Activated naive CD8-positive, alpha-beta T cell (primary cell): ENCODE measurements at regions not wholly inside any gene's neighbourhood (a gene's known extent, or its start where the extent isn't known, plus 50 kb on each side); places are given as distances from the start of the nearest gene placed in this dataset.
"Not testable (repeated sequence)": the region's sequence is repeated elsewhere in the genome, so short reads cannot be mapped to it uniquely, and the experiment has no call there.

Source experiments
- H3K27ac Mint-ChIP-seq: one replicate; pipeline ENCODE4 v1.8.0; 2021; ENCODE audit warnings: mixed read lengths
- H3K27me3 Mint-ChIP-seq: one replicate; pipeline ENCODE4 v1.8.0; 2021; ENCODE audit warnings: mixed read lengths
- H3K36me3 Mint-ChIP-seq: one replicate; pipeline ENCODE4 v1.8.0; 2021; ENCODE audit warnings: mixed read lengths
- H3K4me1 Mint-ChIP-seq: one replicate; pipeline ENCODE4 v1.8.0; 2021; ENCODE audit warnings: low read depth, mixed read lengths
- H3K4me3 Mint-ChIP-seq: one replicate; pipeline ENCODE4 v1.8.0; 2021; ENCODE audit warnings: mild to moderate bottlenecking, mixed read lengths
- H3K9me3 Mint-ChIP-seq: one replicate; pipeline ENCODE4 v1.8.0; 2021; ENCODE audit warnings: low read depth, mixed read lengths

- Mint-ChIP-seq H3K4me1 (peaks cover 14% of the 10 kb centered on the region), H3K4me3 (no peak overlapping the region), H3K27me3 (no peaks in the 10 kb centered on the region), H3K27ac (no peak overlapping the region), H3K9me3 (no peaks in the 10 kb centered on the region), H3K36me3 (no peaks in the 10 kb centered on the region)
These were observed 678.1 kb upstream of the DPPA4 start for GRCh38 chr3:110015231-110015963.

DNA sequence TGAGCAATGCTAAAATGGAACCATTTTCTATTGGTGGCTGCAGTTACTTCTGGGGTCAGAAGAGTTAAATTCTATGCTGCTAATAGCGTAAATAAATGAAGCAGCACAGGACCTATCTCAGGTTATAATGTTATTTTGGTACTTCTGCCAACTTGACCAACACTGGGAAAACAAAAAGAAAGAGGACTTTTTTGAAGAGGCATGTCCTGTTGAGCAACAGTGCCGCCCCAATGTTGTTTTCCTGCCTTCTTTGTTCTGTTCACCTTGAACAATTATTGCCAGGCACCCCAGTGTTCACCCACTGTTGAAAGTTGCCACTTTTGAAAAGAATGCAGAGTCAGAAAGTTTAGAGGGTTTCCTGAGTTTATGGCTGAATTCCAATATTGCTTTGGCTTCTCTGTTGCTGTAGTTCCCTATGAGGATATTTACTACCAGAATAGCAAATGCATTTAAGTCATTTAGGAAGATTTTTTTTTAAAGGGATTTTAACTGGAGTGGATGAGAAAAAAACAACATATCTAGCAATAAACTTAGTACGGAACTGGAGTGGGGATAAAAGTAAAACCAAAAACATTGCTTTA, 679.0 kb upstream of the DPPA4 start:
- peaks cover 14% of the 10 kb centered on the region for H3K4me1 Mint-ChIP-seq

DNA sequence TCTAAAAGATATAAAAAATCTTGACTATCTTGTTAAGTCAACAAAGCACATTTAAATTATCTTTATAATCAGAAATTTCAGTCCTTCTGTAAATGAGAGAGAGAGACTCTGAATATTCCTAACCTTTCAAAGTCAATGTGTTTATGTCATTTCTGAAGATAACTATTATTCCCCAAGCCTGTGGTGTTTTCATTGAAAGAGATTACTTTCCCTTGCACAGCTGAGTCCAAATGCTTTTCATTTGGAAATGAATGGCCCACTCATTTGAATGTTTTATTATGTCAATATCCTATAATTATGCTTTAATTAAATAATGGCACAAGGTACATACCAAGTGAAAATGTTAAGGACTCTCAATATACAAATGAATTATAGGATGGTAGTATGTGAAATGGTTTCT, 680.0 kb upstream of the DPPA4 start:
- Mint-ChIP-seq H3K4me1 (peaks cover 14% of the 10 kb centered on the region), H3K4me3 (no peak overlapping the region), H3K9me3 (no peaks in the 10 kb centered on the region), H3K27me3 (no peaks in the 10 kb centered on the region), H3K27ac (no peak overlapping the region), H3K36me3 (no peaks in the 10 kb centered on the region)

More for the DNA sequence above, 679.0 kb upstream of the DPPA4 start:
- Mint-ChIP-seq H3K4me3 (no peak overlapping the region), H3K27ac (peak overlapping the region; percentile 13), H3K36me3 (no peaks in the 10 kb centered on the region), H3K9me3 (no peaks in the 10 kb centered on the region), H3K27me3 (no peaks in the 10 kb centered on the region)

DNA sequence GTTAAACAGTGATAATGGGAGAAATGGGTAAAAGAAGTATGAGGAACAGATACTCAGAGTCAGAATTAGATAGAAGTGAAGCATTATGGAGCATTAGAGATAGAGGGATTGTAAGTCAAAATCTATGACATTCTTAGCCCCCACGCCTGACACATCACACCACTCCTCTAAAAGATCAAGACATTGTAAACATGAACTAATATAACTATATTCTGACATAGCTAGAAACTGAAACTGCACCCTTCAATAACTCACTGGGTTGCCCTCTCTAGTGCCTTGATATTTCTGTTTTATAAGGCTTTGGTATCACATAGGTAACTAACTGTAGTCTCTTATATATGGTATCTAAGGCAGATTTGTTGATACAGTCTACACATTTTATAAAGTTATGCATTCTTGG, 684.3 kb upstream of the DPPA4 start:
- Mint-ChIP-seq H3K4me3 (no peak overlapping the region), H3K36me3 (peaks cover 4% of the 10 kb centered on the region), H3K27me3 (no peaks in the 10 kb centered on the region), H3K4me1 (no peaks in the 10 kb centered on the region), H3K9me3 (peaks cover 3% of the 10 kb centered on the region), H3K27ac (no peak overlapping the region)

DNA sequence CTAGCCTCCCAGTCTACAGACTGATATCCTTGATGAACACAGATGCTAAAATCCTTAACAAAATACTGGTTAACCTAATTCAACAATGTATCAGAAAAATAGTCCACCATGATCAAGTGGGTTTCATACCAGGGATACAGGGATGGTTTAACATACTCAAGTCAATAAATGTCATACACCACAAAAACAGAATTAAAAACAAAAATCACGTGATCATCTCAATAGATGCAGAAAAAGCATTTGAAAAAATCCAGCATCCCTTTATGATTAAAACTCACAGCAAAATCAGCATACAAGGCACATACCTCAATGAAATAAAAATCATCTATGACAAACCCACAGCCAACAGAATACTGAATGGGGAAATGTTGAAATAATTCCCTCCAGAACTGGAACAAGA, 685.7 kb upstream of the DPPA4 start:
- not testable (repeated sequence) for H3K27ac Mint-ChIP-seq, H3K4me3 Mint-ChIP-seq, H3K27me3 Mint-ChIP-seq, H3K4me1 Mint-ChIP-seq, H3K36me3 Mint-ChIP-seq, H3K9me3 Mint-ChIP-seq

DNA sequence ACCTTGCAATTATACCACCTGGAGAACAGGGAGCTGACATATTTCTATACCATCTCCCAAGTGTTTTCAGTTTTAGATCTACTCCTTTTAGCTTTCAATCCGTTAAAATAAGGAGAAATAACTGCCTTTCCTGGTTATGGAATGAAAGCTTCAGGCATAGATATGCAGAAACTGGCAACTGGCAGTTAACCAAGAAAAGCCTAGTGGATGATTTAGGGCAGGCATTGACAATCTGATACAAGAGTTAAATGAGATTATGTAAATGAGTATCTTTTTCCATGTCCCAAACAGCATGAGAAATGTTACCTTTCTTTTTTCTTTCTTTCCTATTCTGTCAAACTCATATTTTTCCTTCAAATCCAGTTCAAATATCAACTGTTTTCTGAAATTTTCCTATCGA, 689.1 kb upstream of the DPPA4 start:
- no peaks in the 10 kb centered on the region for H3K4me1 Mint-ChIP-seq
- H3K27me3 Mint-ChIP-seq = no peaks in the 10 kb centered on the region
- no peak overlapping the region for H3K27ac Mint-ChIP-seq
- peaks cover 3% of the 10 kb centered on the region for H3K9me3 Mint-ChIP-seq
- no peak overlapping the region for H3K4me3 Mint-ChIP-seq
- H3K36me3 Mint-ChIP-seq = peaks cover 4% of the 10 kb centered on the region

GRCh38 chr3:110027446-110028080, 690.2 kb upstream of the DPPA4 start:
- peaks cover 4% of the 10 kb centered on the region for H3K36me3 Mint-ChIP-seq
- no peak overlapping the region for H3K4me3 Mint-ChIP-seq
- no peak overlapping the region for H3K27ac Mint-ChIP-seq
- H3K27me3 Mint-ChIP-seq = no peaks in the 10 kb centered on the region
- no peaks in the 10 kb centered on the region for H3K4me1 Mint-ChIP-seq
- peaks cover 3% of the 10 kb centered on the region for H3K9me3 Mint-ChIP-seq

DNA sequence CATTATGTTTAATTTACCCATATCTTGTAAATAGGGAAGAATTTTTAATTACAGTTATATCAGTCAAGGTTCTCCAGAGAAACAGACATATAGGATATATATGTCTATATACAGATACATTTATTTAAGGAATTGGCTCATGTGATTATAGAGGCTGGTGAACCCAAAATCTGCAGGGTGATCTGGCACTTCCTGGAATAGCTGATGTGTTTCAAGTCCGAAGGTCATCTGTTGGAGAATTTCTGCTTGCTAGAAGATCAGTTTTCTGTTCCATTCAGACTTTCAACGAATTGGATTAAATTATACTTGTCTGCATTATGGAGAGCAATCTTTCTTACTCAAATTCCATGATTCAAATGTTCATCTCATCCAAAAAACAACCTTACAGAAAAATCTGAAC, 694.6 kb upstream of the DPPA4 start:
- H3K27me3 Mint-ChIP-seq = no peaks in the 10 kb centered on the region
- no peaks in the 10 kb centered on the region for H3K9me3 Mint-ChIP-seq
- no peaks in the 10 kb centered on the region for H3K4me1 Mint-ChIP-seq
- no peak overlapping the region for H3K27ac Mint-ChIP-seq
- H3K4me3 Mint-ChIP-seq = no peak overlapping the region
- no peaks in the 10 kb centered on the region for H3K36me3 Mint-ChIP-seq

DNA sequence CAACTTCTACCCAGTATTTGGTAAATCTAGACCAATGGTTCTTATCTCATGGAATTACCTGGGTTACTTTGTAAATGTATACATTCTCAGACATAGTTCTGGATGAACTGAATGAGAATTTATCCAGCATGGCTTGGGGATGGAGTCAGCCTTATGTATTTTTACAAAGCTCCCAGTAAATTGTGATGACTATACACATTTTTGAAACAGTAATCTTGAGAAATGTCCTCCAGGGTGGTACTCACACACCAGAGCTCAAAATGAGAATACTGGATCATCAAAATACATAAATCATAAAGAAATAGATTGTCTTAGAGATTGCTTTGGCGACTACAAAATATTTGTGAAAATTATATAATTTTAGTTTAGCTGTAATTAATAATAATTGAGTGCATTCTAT, 722.1 kb upstream of the DPPA4 start:
- Mint-ChIP-seq H3K9me3 (no peaks in the 10 kb centered on the region), H3K4me3 (no peak overlapping the region), H3K27me3 (no peaks in the 10 kb centered on the region), H3K27ac (no peak overlapping the region), H3K4me1 (no peaks in the 10 kb centered on the region), H3K36me3 (no peaks in the 10 kb centered on the region)

DNA sequence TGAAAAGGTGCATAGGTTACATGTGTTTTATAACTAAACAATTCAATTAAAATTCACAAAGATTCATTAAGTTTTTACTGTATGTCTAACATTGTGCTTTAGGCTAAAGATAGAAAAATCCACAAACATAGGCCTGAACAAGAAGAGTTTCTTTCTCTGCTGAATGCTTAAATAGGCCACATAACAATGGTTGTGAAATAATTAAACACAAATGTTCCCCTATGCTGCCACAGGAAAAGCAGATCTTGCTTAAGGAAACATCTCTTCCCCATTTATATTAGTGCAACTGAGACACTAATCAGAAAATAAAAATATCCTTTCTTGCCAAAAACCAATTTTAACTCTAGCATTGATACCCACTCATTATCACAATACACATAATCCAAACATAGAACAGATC, 725.4 kb upstream of the DPPA4 start:
- Mint-ChIP-seq H3K4me3 (no peak overlapping the region), H3K27me3 (no peaks in the 10 kb centered on the region), H3K36me3 (no peaks in the 10 kb centered on the region), H3K9me3 (no peaks in the 10 kb centered on the region), H3K27ac (no peak overlapping the region), H3K4me1 (no peaks in the 10 kb centered on the region)

GRCh38 chr3:110063178-110063577, 725.8 kb upstream of the DPPA4 start:
- H3K36me3 Mint-ChIP-seq = no peaks in the 10 kb centered on the region
- H3K4me3 Mint-ChIP-seq = no peak overlapping the region
- no peaks in the 10 kb centered on the region for H3K9me3 Mint-ChIP-seq
- H3K4me1 Mint-ChIP-seq = no peaks in the 10 kb centered on the region
- H3K27ac Mint-ChIP-seq = no peak overlapping the region
- no peaks in the 10 kb centered on the region for H3K27me3 Mint-ChIP-seq

DNA sequence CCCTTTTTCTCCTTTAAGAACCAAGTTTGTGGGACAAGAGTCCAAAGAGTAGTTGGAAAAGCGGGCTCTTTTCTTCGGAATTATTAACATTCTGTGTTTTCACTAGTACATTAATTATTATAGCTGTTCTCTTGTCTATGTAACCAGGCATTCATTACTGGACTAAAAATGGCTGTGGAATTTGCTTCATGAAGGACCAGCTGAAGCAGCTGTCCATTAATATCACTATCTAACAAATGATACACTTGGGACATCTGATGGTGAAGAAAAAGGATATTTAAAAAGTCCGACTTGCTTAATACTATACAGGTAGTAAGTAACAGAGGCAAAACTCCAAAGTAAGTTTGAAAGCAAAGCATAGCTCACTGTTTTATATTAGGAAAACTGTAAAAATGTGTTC, 728.9 kb upstream of the DPPA4 start:
- H3K4me1 Mint-ChIP-seq = no peaks in the 10 kb centered on the region
- H3K4me3 Mint-ChIP-seq = no peak overlapping the region
- H3K27ac Mint-ChIP-seq = no peak overlapping the region
- H3K9me3 Mint-ChIP-seq = no peaks in the 10 kb centered on the region
- no peaks in the 10 kb centered on the region for H3K36me3 Mint-ChIP-seq
- no peaks in the 10 kb centered on the region for H3K27me3 Mint-ChIP-seq

- H3K4me1 Mint-ChIP-seq = no peaks in the 10 kb centered on the region
- peaks cover 6% of the 10 kb centered on the region for H3K36me3 Mint-ChIP-seq
- H3K4me3 Mint-ChIP-seq = no peak overlapping the region
- H3K27ac Mint-ChIP-seq = no peak overlapping the region
- no peaks in the 10 kb centered on the region for H3K27me3 Mint-ChIP-seq
- H3K9me3 Mint-ChIP-seq = peaks cover 4% of the 10 kb centered on the region
These were observed 730.2 kb upstream of the DPPA4 start for GRCh38 chr3:110067527-110067926.

GRCh38 chr3:110069761-110070160, 732.4 kb upstream of the DPPA4 start:
- Mint-ChIP-seq H3K27ac (peak overlapping the region; percentile 5), H3K36me3 (peaks cover 6% of the 10 kb centered on the region), H3K4me1 (no peaks in the 10 kb centered on the region), H3K4me3 (no peak overlapping the region), H3K9me3 (peaks cover 4% of the 10 kb centered on the region), H3K27me3 (no peaks in the 10 kb centered on the region)

DNA sequence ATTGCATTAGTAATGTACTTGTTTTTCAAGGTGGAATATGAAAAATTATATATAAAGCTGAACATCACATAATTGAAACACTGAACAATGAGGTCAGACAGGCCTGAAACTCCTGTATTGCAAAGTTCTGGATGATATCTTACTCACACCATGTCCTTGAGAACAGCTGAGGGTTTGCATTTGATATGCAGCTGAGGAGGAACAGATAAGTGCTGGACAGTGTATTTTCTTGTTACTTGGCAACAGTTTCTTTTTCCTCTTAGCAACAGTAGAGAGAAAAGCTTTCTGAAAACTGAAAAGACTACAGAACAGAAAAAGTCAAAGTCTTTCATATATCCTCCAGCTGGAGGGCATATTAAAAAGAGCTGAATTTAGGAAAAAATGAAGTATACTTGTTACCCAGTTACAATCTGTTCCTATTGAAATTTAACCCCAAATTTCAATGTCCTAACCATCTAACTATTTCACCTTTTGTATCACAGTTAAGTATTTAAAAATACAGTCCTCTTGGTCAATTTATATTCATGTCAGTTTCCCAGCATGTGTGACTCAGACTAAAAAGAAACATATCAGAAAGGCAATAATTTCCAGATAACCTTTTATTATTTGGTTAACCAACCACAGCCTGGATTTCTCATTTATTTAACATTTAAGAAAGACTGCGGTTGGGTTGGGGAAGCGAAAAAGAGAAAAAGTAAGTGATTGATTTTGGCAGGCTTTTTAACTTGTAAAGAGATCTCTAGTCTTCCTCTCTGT, 733.0 kb upstream of the DPPA4 start:
- Mint-ChIP-seq H3K36me3 (peaks cover 6% of the 10 kb centered on the region), H3K27me3 (no peaks in the 10 kb centered on the region), H3K9me3 (peaks cover 4% of the 10 kb centered on the region), H3K4me3 (no peak overlapping the region), H3K4me1 (no peaks in the 10 kb centered on the region), H3K27ac (peak overlapping the region; percentile 5)
